ENCODE measurements at regions not wholly inside any gene's neighbourhood (a gene's known extent, or its start where the extent isn't known, plus 50 kb on each side); places are given as distances from the start of the nearest gene placed in this dataset.

- Histone ChIP-seq H3K36me3 (ENCODE audit: insufficient read depth, low read length) (no peaks in the 10 kb centered on the region; the same call in 1 of the 2 replicates), H3K9ac (ENCODE audit: low read depth, low read length) (no peak overlapping the region), H3K4me1 (ENCODE audit: insufficient read depth, low read length) (no peaks in the 10 kb centered on the region), H3K9me3 (ENCODE audit: control insufficient read depth, insufficient read depth, low read length) (no peaks in the 10 kb centered on the region)
Observed at GRCh38 chr15:39340903-39341645, 239.8 kb upstream of the THBS1 start.

DNA sequence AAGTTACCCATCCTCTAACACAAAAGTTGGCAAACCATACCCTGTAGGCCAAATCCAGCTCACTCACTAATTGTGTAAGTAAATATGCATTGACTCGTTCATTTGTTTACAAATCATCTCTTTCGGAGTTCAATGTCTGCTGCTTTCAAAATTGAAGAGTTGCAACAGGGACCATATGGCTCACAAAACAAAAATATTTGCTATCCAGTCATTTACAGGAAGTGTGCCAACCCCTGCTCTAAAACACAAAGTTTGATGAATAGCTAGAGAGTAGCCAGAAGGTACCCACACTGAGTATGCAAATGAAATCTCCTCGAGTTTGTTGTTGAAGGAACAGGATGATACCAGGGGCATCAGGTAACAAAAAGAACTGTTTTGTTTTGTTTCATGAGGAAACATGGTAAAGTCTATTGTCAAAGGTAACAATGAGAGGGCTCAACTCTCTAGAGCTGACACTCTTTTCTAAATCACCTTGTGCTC lies 236.2 kb upstream of the THBS1 start:
- Histone ChIP-seq H3K9ac (ENCODE audit: low read depth, low read length) (no peak overlapping the region), H3K4me1 (ENCODE audit: insufficient read depth, low read length) (no peaks in the 10 kb centered on the region), H3K9me3 (ENCODE audit: control insufficient read depth, insufficient read depth, low read length) (no peaks in the 10 kb centered on the region), H3K36me3 (ENCODE audit: insufficient read depth, low read length) (no peaks in the 10 kb centered on the region; the same call in 1 of the 2 replicates)

- no peaks in the 10 kb centered on the region for H3K4me1 ChIP-seq (ENCODE audit: insufficient read depth, low read length)
- H3K9ac ChIP-seq (ENCODE audit: low read depth, low read length) = no peak overlapping the region
- H3K36me3 ChIP-seq (ENCODE audit: insufficient read depth, low read length) = no peaks in the 10 kb centered on the region; the same call in 1 of the 2 replicates
- H3K9me3 ChIP-seq (ENCODE audit: control insufficient read depth, insufficient read depth, low read length) = no peaks in the 10 kb centered on the region
Observed at GRCh38 chr15:39345176-39345575, 235.7 kb upstream of the THBS1 start.

DNA sequence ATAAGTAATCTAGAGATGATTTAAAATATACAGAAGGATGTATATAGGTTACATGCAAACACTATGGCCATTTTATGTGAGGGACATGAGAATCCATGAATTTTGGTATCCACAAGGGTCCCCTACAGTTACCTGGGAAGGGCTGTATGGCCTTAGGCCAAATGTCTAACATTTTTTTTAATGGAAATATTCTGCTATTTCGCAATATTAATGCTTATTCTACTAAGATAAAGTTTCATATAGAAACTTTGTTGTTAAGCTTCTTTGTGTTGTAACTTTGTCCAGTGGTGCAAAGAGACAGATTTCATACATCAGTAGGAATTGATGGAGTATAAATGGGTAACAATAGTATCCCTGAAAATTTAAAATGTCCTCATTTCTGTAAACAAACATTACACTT lies 233.4 kb upstream of the THBS1 start:
- Histone ChIP-seq H3K4me1 (ENCODE audit: insufficient read depth, low read length) (no peaks in the 10 kb centered on the region), H3K9me3 (ENCODE audit: control insufficient read depth, insufficient read depth, low read length) (no peaks in the 10 kb centered on the region), H3K36me3 (ENCODE audit: insufficient read depth, low read length) (no peaks in the 10 kb centered on the region), H3K9ac (ENCODE audit: low read depth, low read length) (no peak overlapping the region)

- Histone ChIP-seq H3K9me3 (ENCODE audit: control insufficient read depth, insufficient read depth, low read length) (no peaks in the 10 kb centered on the region), H3K36me3 (ENCODE audit: insufficient read depth, low read length) (no peaks in the 10 kb centered on the region), H3K4me1 (ENCODE audit: insufficient read depth, low read length) (no peaks in the 10 kb centered on the region; the same call in 1 of the 2 replicates), H3K9ac (ENCODE audit: low read depth, low read length) (no peak overlapping the region)
Observed at GRCh38 chr15:39350785-39351184, 230.1 kb upstream of the THBS1 start.

GRCh38 chr15:39354189-39354588 lies 226.7 kb upstream of the THBS1 start:
- Histone ChIP-seq H3K36me3 (ENCODE audit: insufficient read depth, low read length) (no peaks in the 10 kb centered on the region), H3K9ac (ENCODE audit: low read depth, low read length) (no peak overlapping the region), H3K9me3 (ENCODE audit: control insufficient read depth, insufficient read depth, low read length) (no peaks in the 10 kb centered on the region), H3K4me1 (ENCODE audit: insufficient read depth, low read length) (no peaks in the 10 kb centered on the region; the same call in 1 of the 2 replicates)

DNA sequence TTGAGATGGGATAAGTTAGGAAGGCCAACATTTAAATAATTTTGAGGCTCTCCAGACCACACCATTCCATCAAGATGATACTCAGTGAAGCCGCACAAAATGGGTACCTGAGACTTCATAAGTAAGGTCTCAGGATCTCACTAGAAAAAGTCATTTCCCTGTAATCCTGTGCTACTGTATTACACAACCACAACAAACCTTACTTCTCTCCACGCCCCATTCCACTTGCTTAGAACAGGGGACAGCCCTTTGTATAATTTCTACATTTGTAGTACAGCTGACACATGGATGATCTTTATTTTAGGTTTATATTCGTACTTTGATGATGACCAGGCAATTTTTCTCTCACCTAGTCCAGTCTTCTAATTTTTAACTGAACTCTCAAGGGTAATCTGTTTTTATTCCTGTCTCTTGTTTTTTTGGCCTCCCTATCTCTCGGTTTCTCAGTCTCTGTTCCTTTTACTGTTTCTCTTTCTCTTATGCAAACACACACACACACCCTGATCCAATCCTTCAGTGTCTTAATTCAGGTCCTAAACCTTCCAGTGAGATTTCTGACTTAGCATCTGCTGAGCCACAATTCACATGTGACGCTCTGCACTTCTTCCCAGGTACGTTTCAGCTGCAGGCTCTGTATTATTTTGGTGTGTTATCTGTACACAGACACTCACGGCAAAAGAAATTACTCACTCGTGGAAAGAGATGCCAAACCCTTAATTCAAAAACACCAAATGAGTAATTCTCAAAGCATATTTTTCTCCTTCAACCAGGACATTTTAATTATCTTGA lies 223.2 kb upstream of the THBS1 start:
- H3K4me1 ChIP-seq (ENCODE audit: insufficient read depth, low read length) = no peaks in the 10 kb centered on the region; the same call in 1 of the 2 replicates
- H3K9me3 ChIP-seq (ENCODE audit: control insufficient read depth, insufficient read depth, low read length) = no peaks in the 10 kb centered on the region
- H3K36me3 ChIP-seq (ENCODE audit: insufficient read depth, low read length) = no peaks in the 10 kb centered on the region
- no peak overlapping the region for H3K9ac ChIP-seq (ENCODE audit: low read depth, low read length)

- Histone ChIP-seq H3K9me3 (ENCODE audit: control insufficient read depth, insufficient read depth, low read length) (no peaks in the 10 kb centered on the region), H3K9ac (ENCODE audit: low read depth, low read length) (no peak overlapping the region), H3K36me3 (ENCODE audit: insufficient read depth, low read length) (no peaks in the 10 kb centered on the region), H3K4me1 (ENCODE audit: insufficient read depth, low read length) (no peaks in the 10 kb centered on the region)
Observed at GRCh38 chr15:39358441-39359041, 222.3 kb upstream of the THBS1 start.

- Histone ChIP-seq H3K36me3 (ENCODE audit: insufficient read depth, low read length) (no peaks in the 10 kb centered on the region), H3K9ac (ENCODE audit: low read depth, low read length) (no peak overlapping the region), H3K9me3 (ENCODE audit: control insufficient read depth, insufficient read depth, low read length) (no peaks in the 10 kb centered on the region), H3K4me1 (ENCODE audit: insufficient read depth, low read length) (no peaks in the 10 kb centered on the region)
Observed at GRCh38 chr15:39359771-39360170, 221.1 kb upstream of the THBS1 start.

- Histone ChIP-seq H3K4me1 (ENCODE audit: insufficient read depth, low read length) (no peaks in the 10 kb centered on the region), H3K9me3 (ENCODE audit: control insufficient read depth, insufficient read depth, low read length) (no peaks in the 10 kb centered on the region), H3K9ac (ENCODE audit: low read depth, low read length) (no peak overlapping the region), H3K36me3 (ENCODE audit: insufficient read depth, low read length) (no peaks in the 10 kb centered on the region)
Observed at GRCh38 chr15:39360452-39360851, 220.4 kb upstream of the THBS1 start.

DNA sequence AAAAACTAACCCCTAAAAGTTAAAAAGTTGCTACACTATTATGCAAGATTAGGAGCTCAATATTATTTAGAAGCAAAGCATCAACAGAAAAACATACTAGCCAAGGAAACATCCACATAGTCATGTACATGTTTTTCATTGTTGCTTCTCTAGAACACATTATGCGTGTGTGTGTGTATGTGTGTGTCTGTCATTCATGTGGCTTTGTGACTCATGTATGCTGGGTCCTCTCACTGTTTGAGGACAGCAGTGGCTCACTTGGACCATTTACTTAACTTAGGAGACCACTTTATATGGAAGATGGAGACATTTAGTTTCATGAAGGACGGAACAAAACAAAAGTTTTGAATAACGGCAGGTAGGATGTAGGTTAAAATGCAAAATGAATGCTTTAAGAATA lies 219.4 kb upstream of the THBS1 start:
- Histone ChIP-seq H3K36me3 (ENCODE audit: insufficient read depth, low read length) (no peaks in the 10 kb centered on the region), H3K9me3 (ENCODE audit: control insufficient read depth, insufficient read depth, low read length) (no peaks in the 10 kb centered on the region), H3K4me1 (ENCODE audit: insufficient read depth, low read length) (no peaks in the 10 kb centered on the region), H3K9ac (ENCODE audit: low read depth, low read length) (no peak overlapping the region)

DNA sequence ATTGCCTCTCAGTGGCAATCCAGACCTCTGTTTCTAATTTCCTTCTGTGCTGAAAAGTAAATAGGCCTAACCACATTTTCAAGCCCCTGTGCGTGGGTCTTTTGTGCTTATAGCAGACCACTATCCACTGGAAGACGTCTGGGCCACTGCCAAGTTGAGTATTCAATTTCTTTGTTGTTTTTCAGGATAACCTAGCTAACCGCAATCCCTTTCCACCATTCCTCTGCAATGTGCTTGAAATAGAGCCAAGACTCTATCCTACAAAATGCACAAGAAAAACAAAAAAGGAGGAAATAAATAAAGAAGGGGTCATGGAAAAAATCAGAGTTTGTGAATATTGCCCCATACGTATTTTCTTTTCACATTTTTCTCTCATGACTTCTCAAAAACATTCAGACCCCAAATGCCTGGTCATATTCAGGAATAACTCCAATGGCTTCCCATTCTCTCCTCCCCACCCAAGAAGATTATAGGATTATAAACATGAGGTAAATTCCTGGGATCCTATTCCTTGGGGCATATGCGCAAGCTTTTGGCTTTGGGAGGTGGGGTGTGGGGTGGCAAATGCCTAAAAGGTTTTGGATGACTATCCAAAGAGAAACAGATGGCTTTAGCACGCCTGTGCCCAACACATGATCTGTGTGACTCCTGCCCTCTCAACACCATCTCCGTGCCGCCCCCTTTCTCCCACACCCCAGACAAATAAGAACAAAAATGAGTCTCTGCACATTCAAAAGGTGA lies 217.9 kb upstream of the THBS1 start:
- Histone ChIP-seq H3K4me1 (ENCODE audit: insufficient read depth, low read length) (no peaks in the 10 kb centered on the region), H3K36me3 (ENCODE audit: insufficient read depth, low read length) (no peaks in the 10 kb centered on the region), H3K9ac (ENCODE audit: low read depth, low read length) (no peak overlapping the region), H3K9me3 (ENCODE audit: control insufficient read depth, insufficient read depth, low read length) (no peaks in the 10 kb centered on the region)

DNA sequence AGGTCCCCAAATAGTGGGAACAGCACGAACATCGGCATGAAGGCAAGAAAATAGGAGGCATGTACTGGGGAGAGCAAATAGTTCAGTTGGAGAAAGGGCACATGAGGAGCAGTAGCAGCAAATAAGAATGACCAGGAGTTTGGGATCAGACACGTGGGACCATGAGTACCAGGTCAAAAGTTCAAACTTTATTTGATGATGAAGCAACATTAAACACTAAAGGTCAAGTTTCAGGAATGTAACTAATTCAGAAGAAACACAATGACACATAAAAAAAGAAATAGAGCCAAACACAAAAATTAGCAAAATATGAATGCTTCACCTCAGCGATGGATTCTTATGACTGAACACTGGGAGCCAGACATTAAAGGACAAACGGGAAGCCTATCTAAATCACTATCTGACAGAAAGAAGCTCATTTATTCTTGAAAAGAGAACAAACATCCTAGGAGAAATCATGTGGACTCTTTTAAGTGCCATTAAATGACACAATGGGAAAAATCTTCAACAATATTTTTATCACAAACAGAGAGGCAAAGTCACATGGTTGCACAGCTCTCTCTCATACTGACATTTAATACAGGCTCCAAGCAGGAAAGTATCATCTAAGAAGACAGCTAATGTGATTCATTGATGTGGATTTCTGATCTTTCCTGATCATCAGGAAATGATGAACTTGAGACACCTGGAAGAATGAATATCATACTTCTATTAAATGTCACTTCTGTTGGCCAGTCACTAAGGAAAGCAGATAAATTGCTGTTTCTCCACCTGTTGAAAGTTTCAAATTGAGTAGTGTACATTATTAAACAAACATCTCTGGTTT lies 216.9 kb upstream of the THBS1 start:
- Histone ChIP-seq H3K9me3 (ENCODE audit: control insufficient read depth, insufficient read depth, low read length) (no peaks in the 10 kb centered on the region), H3K36me3 (ENCODE audit: insufficient read depth, low read length) (no peaks in the 10 kb centered on the region), H3K9ac (ENCODE audit: low read depth, low read length) (no peak overlapping the region), H3K4me1 (ENCODE audit: insufficient read depth, low read length) (no peaks in the 10 kb centered on the region)

All from ES-I3 (cell line).